ENCODE measurements at regions not wholly inside any gene's neighbourhood (a gene's known extent, or its start where the extent isn't known, plus 50 kb on each side); places are given as distances from the start of the nearest gene placed in this dataset.

GRCh38 chr1:39133340-39133684 lies 71.2 kb upstream of the MACF1 start:
- Histone ChIP-seq H3K36me3 (no peaks in the 10 kb centered on the region), H3K4me1 (peaks cover 0 to 74% (median 56%) of the 10 kb centered on the region in 4 donors), H3K4me3 (no peak overlapping the region), H3K27ac (peak overlapping the region; percentile 59 to 80 (median 70)), H3K27me3 (no peaks in the 10 kb centered on the region), H3K9me3 (no peaks in the 10 kb centered on the region)
- intact Hi-C loops (cut with DNase I) = loop anchor here (5.0 kb wide), 1 partner anchor 39 kb away; no protein-coding TSS in a partner anchor
- no peak for DNase-seq
- no peak for TF ChIP-seq POLR2AphosphoS5 (IDR thresholded peaks at IDR 0.05)
- no peak for TF ChIP-seq EP300 (IDR thresholded peaks at IDR 0.05)
- WGBS, 2 donors = 63 to 67% methylated on average over 1 of the region's 1 CpG

GRCh38 chr1:39134768-39135333 lies 69.6 kb upstream of the MACF1 start:
- TF ChIP-seq EP300 (IDR thresholded peaks at IDR 0.05) = no peak
- TF ChIP-seq POLR2A (IDR thresholded peaks at IDR 0.05) = no peak
- no peak for TF ChIP-seq POLR2AphosphoS5 (IDR thresholded peaks at IDR 0.05)
- no peak for TF ChIP-seq CTCF (IDR thresholded peaks at IDR 0.05)
- H3K27ac ChIP-seq = no peak overlapping the region
- peaks cover 0 to 72% (median 50%) of the 10 kb centered on the region in 4 donors for H3K4me1 ChIP-seq
- no peak for DNase-seq
- H3K4me3 ChIP-seq = no peak overlapping the region
- no peaks in the 10 kb centered on the region for H3K27me3 ChIP-seq
- WGBS, 2 donors = 95 to 97% methylated on average over 5 of the region's 5 CpGs
- H3K36me3 ChIP-seq = no peaks in the 10 kb centered on the region
- intact Hi-C loops (cut with DNase I) = loop anchor here (5.0 kb wide), 1 partner anchor 37 kb away; no protein-coding TSS in a partner anchor
- H3K9me3 ChIP-seq = no peaks in the 10 kb centered on the region

GRCh38 chr1:39136638-39137037 lies 67.9 kb upstream of the MACF1 start:
- 85 to 88% methylated on average over 2 of the region's 2 CpGs for WGBS, 2 donors
- intact Hi-C loops (cut with DNase I) = no loop called here
- no peak for TF ChIP-seq POLR2A (IDR thresholded peaks at IDR 0.05)
- TF ChIP-seq POLR2AphosphoS5 (IDR thresholded peaks at IDR 0.05) = no peak
- TF ChIP-seq EP300 (IDR thresholded peaks at IDR 0.05) = no peak
- no peak for TF ChIP-seq CTCF (IDR thresholded peaks at IDR 0.05)
- DNase-seq = no peak
- Histone ChIP-seq H3K27me3 (no peaks in the 10 kb centered on the region), H3K9me3 (no peaks in the 10 kb centered on the region), H3K4me1 (peaks cover 0 to 69% (median 51%) of the 10 kb centered on the region in 4 donors), H3K27ac (no peak overlapping the region), H3K36me3 (no peaks in the 10 kb centered on the region), H3K4me3 (no peak overlapping the region)

- WGBS, 2 donors = 83 to 87% methylated on average over 3 of the region's 3 CpGs
- no peaks in the 10 kb centered on the region for H3K36me3 ChIP-seq
- H3K27ac ChIP-seq = peak overlapping the region in 3 of 4 donors; percentile 52 to 82 (median 66)
- no peak for DNase-seq
- TF ChIP-seq CTCF (IDR thresholded peaks at IDR 0.05) (no peak), POLR2A (IDR thresholded peaks at IDR 0.05) (no peak), POLR2AphosphoS5 (IDR thresholded peaks at IDR 0.05) (peak in 2 of 4 donors; percentile 30 to 56)
- H3K4me3 ChIP-seq = no peak overlapping the region
- peaks cover 0 to 75% (median 59%) of the 10 kb centered on the region in 4 donors for H3K4me1 ChIP-seq
- intact Hi-C loops (cut with DNase I) = no loop called here
- no peaks in the 10 kb centered on the region for H3K9me3 ChIP-seq
- H3K27me3 ChIP-seq = no peaks in the 10 kb centered on the region
Observed at GRCh38 chr1:39139723-39140360, 64.7 kb upstream of the MACF1 start.

- WGBS, 2 donors = 74 to 76% methylated on average over 1 of the region's 1 CpG
- H3K4me1 ChIP-seq = peaks cover 0 to 72% (median 58%) of the 10 kb centered on the region in 4 donors
- TF ChIP-seq CTCF (IDR thresholded peaks at IDR 0.05) = no peak
- TF ChIP-seq POLR2A (IDR thresholded peaks at IDR 0.05) = no peak
- no peak for TF ChIP-seq EP300 (IDR thresholded peaks at IDR 0.05)
- TF ChIP-seq POLR2AphosphoS5 (IDR thresholded peaks at IDR 0.05) = no peak
- DNase-seq = no peak
- peak overlapping the region; percentile 62 to 82 (median 71) for H3K27ac ChIP-seq
- H3K4me3 ChIP-seq = no peak overlapping the region
- intact Hi-C loops (cut with DNase I) = no loop called here
- no peaks in the 10 kb centered on the region for H3K9me3 ChIP-seq
- H3K27me3 ChIP-seq = no peaks in the 10 kb centered on the region
- H3K36me3 ChIP-seq = no peaks in the 10 kb centered on the region
Observed at GRCh38 chr1:39141925-39142324, 62.6 kb upstream of the MACF1 start.

All from sigmoid colon (tissue), 6 donors.